Kidney (tissue), 13 donors: ENCODE measurements at regions not wholly inside any gene's neighbourhood (a gene's known extent, or its start where the extent isn't known, plus 50 kb on each side); places are given as distances from the start of the nearest gene placed in this dataset.

Experiments
- DNase-seq, 5 donors: peaks; one replicate each; pipeline ENCODE4 v3.0.0-alpha.2; 2013 to 2020
- FAIRE-seq: peaks from 2 replicates; lab custom pipeline; 2012; peaks lifted over from hg19 to GRCh38; lab: Jason Lieb, UNC
- H3K27ac ChIP-seq, 2 donors: one replicate each; pipeline ENCODE4 v1.7.0; 2013; ENCODE audit warnings: low read depth in 2 of 2, low read length in 2 of 2, inconsistent platforms in 1 of 2
- H3K27me3 ChIP-seq: one replicate; pipeline ENCODE4 v1.7.1; 2013; ENCODE audit warnings: low read length, inconsistent platforms; ENCODE audit not compliant: control insufficient read depth, insufficient read depth
- H3K36me3 ChIP-seq, 3 donors: one replicate each; pipeline versions ENCODE4 v1.7.0 to v1.7.1; 2013; ENCODE audit warnings: low read length in 3 of 3, control low read depth in 1 of 3, inconsistent platforms in 1 of 3; ENCODE audit not compliant: insufficient read depth in 3 of 3, control insufficient read depth in 2 of 3
- H3K4me1 ChIP-seq, 3 donors: one replicate each; pipeline versions ENCODE4 v1.7.0 to v1.7.1; 2013; ENCODE audit warnings: low read length in 3 of 3, inconsistent platforms in 1 of 3, low read depth in 1 of 3; ENCODE audit not compliant: control insufficient read depth in 2 of 3, insufficient read depth in 2 of 3
- H3K4me3 ChIP-seq, 3 donors: one replicate each; pipeline versions ENCODE4 v1.7.0 to v1.8.1; 2013; ENCODE audit warnings: low read length in 3 of 3, control low read depth in 1 of 3, inconsistent platforms in 1 of 3
- H3K9ac ChIP-seq, 3 donors: one replicate each; pipeline versions ENCODE4 v1.7.0 to v1.7.1; 2013; ENCODE audit warnings: low read length in 3 of 3, control low read depth in 1 of 3, inconsistent platforms in 1 of 3
- H3K9me3 ChIP-seq, 3 donors: one replicate each; pipeline versions ENCODE4 v1.7.0 to v1.7.1; 2013; ENCODE audit warnings: low read length in 3 of 3, control low read depth in 1 of 3, inconsistent platforms in 1 of 3; ENCODE audit not compliant: control insufficient read depth in 2 of 3, insufficient read depth in 1 of 3
- CTCF ChIP-seq: IDR thresholded peaks from 3 replicates; pipeline ENCODE4 v1.5.1; 2012; ENCODE audit warnings: mild to moderate bottlenecking, moderate library complexity, borderline replicate concordance; ENCODE audit not compliant: insufficient read depth; ENCODE audit errors: extremely low read depth
- intact Hi-C: fragments of 100-400 bp; cut with DNase I; formaldehyde crosslinking; loops from one replicate; pipeline ENCODE4 v1.11.1; 2022
- donor health status: control.
- donor health status: control.
- donor health status: control.
- donor health status: control.
- donor health status: control.
- donor health status: DM: yes; HTN: yes; CAD: no.
- donor health status: Normal renal cell carcinoma (clear cell type).

GRCh38 chr13:48858122-48858902, 117.4 kb upstream of the FNDC3A start:
- intact Hi-C loops, result no loop called here
- no peak overlapping the region for H3K4me3 ChIP-seq
- no peaks in the 10 kb centered on the region for H3K36me3 ChIP-seq
- no peak overlapping the region for H3K9ac ChIP-seq
- peak in 1 of 5 donors; percentile 38 for DNase-seq
- FAIRE-seq, result no peak
- H3K9me3 ChIP-seq, result no peaks in the 10 kb centered on the region
- no peak for TF ChIP-seq CTCF
- no peaks in the 10 kb centered on the region for H3K27me3 ChIP-seq
- H3K4me1 ChIP-seq, result peaks cover 0 to 2% (median 0%) of the 10 kb centered on the region in 3 donors
- no peak overlapping the region for H3K27ac ChIP-seq

GRCh38 chr13:48859272-48860105, 116.2 kb upstream of the FNDC3A start:
- H3K9me3 ChIP-seq, result no peaks in the 10 kb centered on the region
- H3K4me1 ChIP-seq, result peaks cover 0 to 2% (median 0%) of the 10 kb centered on the region in 3 donors
- H3K27ac ChIP-seq, result no peak overlapping the region
- DNase-seq (peak in 4 of 5 donors; percentile 56 to 88 (median 74)), FAIRE-seq (no peak)
- no peak for TF ChIP-seq CTCF
- no peak overlapping the region for H3K9ac ChIP-seq
- no peaks in the 10 kb centered on the region for H3K36me3 ChIP-seq
- no peak overlapping the region for H3K4me3 ChIP-seq
- H3K27me3 ChIP-seq, result no peaks in the 10 kb centered on the region
- intact Hi-C loops, result no loop called here

GRCh38 chr13:48860364-48860763, 115.3 kb upstream of the FNDC3A start:
- no peak for TF ChIP-seq CTCF
- no peak for FAIRE-seq
- intact Hi-C loops, result no loop called here

More at GRCh38 chr13:48860364-48860763, 115.3 kb upstream of the FNDC3A start:
- Histone ChIP-seq H3K27me3 (no peaks in the 10 kb centered on the region), H3K27ac (no peak overlapping the region), H3K9ac (no peak overlapping the region), H3K4me1 (peaks cover 0 to 2% (median 0%) of the 10 kb centered on the region in 3 donors), H3K36me3 (no peaks in the 10 kb centered on the region), H3K9me3 (no peaks in the 10 kb centered on the region), H3K4me3 (no peak overlapping the region)
- peak in 3 of 5 donors; percentile 11 to 64 (median 54) for DNase-seq
